Activated CD8-positive, alpha-beta memory T cell treated with anti-CD3 and anti-CD28 coated beads, Interleukin-2, amount 50 U/mL, for 4 hours (primary cell): ENCODE measurements at regions not wholly inside any gene's neighbourhood (a gene's known extent, or its start where the extent isn't known, plus 50 kb on each side); places are given as distances from the start of the nearest gene placed in this dataset.

Experiments
- DNase-seq: peaks from one replicate; pipeline ENCODE4 v3.0.0-alpha.2; 2020

- no peak for DNase-seq
Observed at GRCh38 chr1:101080859-101081258, 55.3 kb upstream of the DPH5 start.

- DNase-seq: no peak
Observed at GRCh38 chr1:101079341-101079740, 53.8 kb upstream of the DPH5 start.

GRCh38 chr1:101077849-101078248, 52.3 kb upstream of the DPH5 start:
- no peak for DNase-seq

- DNase-seq: no peak
Observed at GRCh38 chr1:101075926-101076325, 50.3 kb upstream of the DPH5 start.
